SU-DHL-6 (cell line): ENCODE measurements at regions not wholly inside any gene's neighbourhood (a gene's known extent, or its start where the extent isn't known, plus 50 kb on each side); places are given as distances from the start of the nearest gene placed in this dataset.

ENCODE experiments used
- H2AFZ ChIP-seq: fragments of 200-600 bp; sonication (generic); 2 replicates; pipeline ENCODE4 v1.6.1; 2014; ENCODE audit warnings: low read depth, mild to moderate bottlenecking, moderate library complexity, mixed read lengths, antibody characterized with exemption, low read length; ENCODE audit not compliant: severe bottlenecking
- H3F3A ChIP-seq: fragments of 200-600 bp; shearing (Covaris generic); 2 replicates; pipeline ENCODE4 v1.6.0; 2016; ENCODE audit warnings: antibody characterized with exemption, mild to moderate bottlenecking; ENCODE audit not compliant: insufficient read depth
- H3K27ac ChIP-seq: fragments of 200-600 bp; sonication (generic); 2 replicates; pipeline ENCODE4 v1.5.1; 2016; ENCODE audit warnings: low read depth, mild to moderate bottlenecking, low read length, moderate library complexity, mixed read lengths
- H3K27me3 ChIP-seq: fragments of 200-600 bp; sonication (generic), shearing (Covaris generic); 2 replicates; pipeline ENCODE4 v1.6.0; 2014; ENCODE audit warnings: mild to moderate bottlenecking, low read length
- H3K36me3 ChIP-seq: fragments of 200-600 bp; sonication (generic); 2 replicates; pipeline ENCODE4 v1.6.1; 2014; ENCODE audit warnings: mild to moderate bottlenecking, low read length, mixed read lengths
- H3K4me2 ChIP-seq: fragments of 300-600, 200-600 bp; shearing (Covaris generic), sonication (generic); 2 replicates; pipeline ENCODE4 v1.6.0; 2014; ENCODE audit warnings: low read length, low read depth, mild to moderate bottlenecking; ENCODE audit not compliant: poor library complexity, severe bottlenecking
- H3K4me3 ChIP-seq: fragments of 200-600 bp; sonication (generic); 2 replicates; pipeline ENCODE4 v1.5.1; 2014; ENCODE audit warnings: antibody characterized with exemption, low read length, mild to moderate bottlenecking, mixed read lengths; ENCODE audit not compliant: insufficient read depth, poor library complexity, severe bottlenecking
- H3K79me2 ChIP-seq: fragments of 200-600 bp; sonication (generic); 2 replicates; pipeline ENCODE4 v1.6.1; 2014; ENCODE audit warnings: mild to moderate bottlenecking, low read length, moderate library complexity; ENCODE audit not compliant: insufficient read depth
- H3K9ac ChIP-seq: fragments of 200-600 bp; sonication (generic); 2 replicates; pipeline ENCODE4 v1.7.0; 2014; ENCODE audit warnings: mild to moderate bottlenecking, low read length
- H3K9me2 ChIP-seq: fragments of 200-600 bp; sonication (generic); replicated peaks from 2 replicates; pipeline ENCODE4 v1.6.1; 2014; ENCODE audit warnings: low read length; ENCODE audit not compliant: insufficient read depth
- H3K9me3 ChIP-seq: fragments of 200-600 bp; sonication (generic); 2 replicates; pipeline ENCODE4 v1.6.1; 2014; ENCODE audit warnings: low read length, mixed read lengths; ENCODE audit not compliant: insufficient read depth
- H4K20me1 ChIP-seq: fragments of 200-600 bp; sonication (generic); 2 replicates; pipeline ENCODE4 v1.6.1; 2014; ENCODE audit warnings: low read depth, mild to moderate bottlenecking, antibody characterized with exemption, low read length, moderate library complexity, mixed read lengths
- EZH2phosphoT487 ChIP-seq: fragments of 200-600 bp; sonication (generic), shearing (Covaris generic); conservative IDR thresholded peaks from 2 replicates; pipeline ENCODE4 v1.6.1; 2018; ENCODE audit warnings: mild to moderate bottlenecking, antibody characterized with exemption, low read length, moderate library complexity, mixed read lengths
- TF ChIP-seq, protein P1 (sequence below): fragments of 200-600 bp; sonication (generic); IDR thresholded peaks from one replicate; pipeline ENCODE4 v1.5.1; 2017; ENCODE audit warnings: antibody characterized with exemption, mild to moderate bottlenecking, low read length, moderate library complexity; ENCODE audit not compliant: insufficient read depth, poor library complexity, severe bottlenecking

DNA sequence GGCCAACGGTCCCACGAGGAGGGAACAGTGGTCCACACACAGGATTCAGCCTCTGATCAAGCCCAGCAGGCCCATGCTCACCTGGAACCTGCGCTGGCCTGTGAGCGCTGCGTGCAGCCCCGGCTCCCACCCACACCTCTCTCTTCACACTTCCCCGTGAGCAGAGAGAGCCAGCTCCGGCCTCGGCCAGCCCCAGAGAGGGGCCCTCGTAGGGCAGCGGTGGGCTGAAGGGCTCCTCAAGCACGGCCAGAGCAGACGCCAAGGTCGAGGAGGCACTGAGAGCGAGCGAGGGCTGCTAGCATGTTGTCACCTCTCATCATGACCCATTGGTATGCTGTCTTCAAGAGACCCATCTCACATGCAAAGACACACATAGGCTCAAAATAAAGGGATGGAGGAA, 83.0 kb upstream of the FMR1 start:
- no peaks in the 10 kb centered on the region for H3K27me3 ChIP-seq
- no peak overlapping the region for H3K4me2 ChIP-seq
- no peaks in the 10 kb centered on the region for H3K79me2 ChIP-seq
- no peak overlapping the region for H3K27ac ChIP-seq
- no peak overlapping the region for H3K4me3 ChIP-seq
- TF ChIP-seq EZH2phosphoT487 = no peak
- TF ChIP-seq, protein P1, sequence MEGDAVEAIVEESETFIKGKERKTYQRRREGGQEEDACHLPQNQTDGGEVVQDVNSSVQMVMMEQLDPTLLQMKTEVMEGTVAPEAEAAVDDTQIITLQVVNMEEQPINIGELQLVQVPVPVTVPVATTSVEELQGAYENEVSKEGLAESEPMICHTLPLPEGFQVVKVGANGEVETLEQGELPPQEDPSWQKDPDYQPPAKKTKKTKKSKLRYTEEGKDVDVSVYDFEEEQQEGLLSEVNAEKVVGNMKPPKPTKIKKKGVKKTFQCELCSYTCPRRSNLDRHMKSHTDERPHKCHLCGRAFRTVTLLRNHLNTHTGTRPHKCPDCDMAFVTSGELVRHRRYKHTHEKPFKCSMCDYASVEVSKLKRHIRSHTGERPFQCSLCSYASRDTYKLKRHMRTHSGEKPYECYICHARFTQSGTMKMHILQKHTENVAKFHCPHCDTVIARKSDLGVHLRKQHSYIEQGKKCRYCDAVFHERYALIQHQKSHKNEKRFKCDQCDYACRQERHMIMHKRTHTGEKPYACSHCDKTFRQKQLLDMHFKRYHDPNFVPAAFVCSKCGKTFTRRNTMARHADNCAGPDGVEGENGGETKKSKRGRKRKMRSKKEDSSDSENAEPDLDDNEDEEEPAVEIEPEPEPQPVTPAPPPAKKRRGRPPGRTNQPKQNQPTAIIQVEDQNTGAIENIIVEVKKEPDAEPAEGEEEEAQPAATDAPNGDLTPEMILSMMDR = no peak
- no peaks in the 10 kb centered on the region for H4K20me1 ChIP-seq
- no peak overlapping the region for H3K9ac ChIP-seq
- H2AFZ ChIP-seq = no peak overlapping the region
- H3K9me3 ChIP-seq = no peaks in the 10 kb centered on the region
- no peaks in the 10 kb centered on the region for H3K9me2 ChIP-seq
- no peaks in the 10 kb centered on the region for H3F3A ChIP-seq
- no peaks in the 10 kb centered on the region for H3K36me3 ChIP-seq

DNA sequence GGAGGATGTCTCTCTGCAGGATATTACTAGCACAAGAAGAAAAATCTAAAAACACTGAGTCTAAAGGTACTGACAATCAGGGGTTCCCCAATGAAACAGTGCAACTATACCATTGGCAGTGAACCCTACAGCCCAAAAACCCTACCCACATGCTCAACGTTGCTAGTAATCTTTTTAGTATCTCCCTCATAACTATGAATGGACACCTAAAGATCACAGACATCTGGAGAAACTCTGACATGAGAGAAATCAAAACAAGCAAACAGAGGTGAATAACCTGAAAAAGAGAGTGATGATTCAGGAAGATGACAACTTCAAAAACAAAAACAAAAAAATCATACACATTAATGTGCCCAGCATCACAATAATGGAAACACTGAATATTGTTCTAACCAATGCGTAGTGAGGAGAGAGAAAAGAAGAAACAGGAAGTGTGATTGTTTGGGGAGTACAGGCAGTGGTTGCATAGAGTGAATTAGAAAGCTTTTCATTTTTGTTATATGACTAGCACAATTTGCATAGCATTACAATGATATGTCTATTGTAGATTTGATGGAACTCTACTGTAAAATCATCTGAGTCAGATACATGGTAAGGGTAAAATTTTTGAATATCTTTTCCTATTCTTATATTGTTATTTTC, 78.9 kb upstream of the FMR1 start:
- H3K27ac ChIP-seq = no peak overlapping the region
- H3K9me2 ChIP-seq = no peaks in the 10 kb centered on the region
- TF ChIP-seq EZH2phosphoT487 = no peak
- TF ChIP-seq, protein P1 = no peak
- H2AFZ ChIP-seq = no peak overlapping the region
- no peak overlapping the region for H3K4me2 ChIP-seq
- no peaks in the 10 kb centered on the region for H4K20me1 ChIP-seq
- H3K9me3 ChIP-seq = no peaks in the 10 kb centered on the region
- no peaks in the 10 kb centered on the region for H3F3A ChIP-seq
- H3K79me2 ChIP-seq = no peaks in the 10 kb centered on the region
- H3K9ac ChIP-seq = no peak overlapping the region
- no peak overlapping the region for H3K4me3 ChIP-seq
- no peaks in the 10 kb centered on the region for H3K36me3 ChIP-seq
- no peaks in the 10 kb centered on the region for H3K27me3 ChIP-seq

DNA sequence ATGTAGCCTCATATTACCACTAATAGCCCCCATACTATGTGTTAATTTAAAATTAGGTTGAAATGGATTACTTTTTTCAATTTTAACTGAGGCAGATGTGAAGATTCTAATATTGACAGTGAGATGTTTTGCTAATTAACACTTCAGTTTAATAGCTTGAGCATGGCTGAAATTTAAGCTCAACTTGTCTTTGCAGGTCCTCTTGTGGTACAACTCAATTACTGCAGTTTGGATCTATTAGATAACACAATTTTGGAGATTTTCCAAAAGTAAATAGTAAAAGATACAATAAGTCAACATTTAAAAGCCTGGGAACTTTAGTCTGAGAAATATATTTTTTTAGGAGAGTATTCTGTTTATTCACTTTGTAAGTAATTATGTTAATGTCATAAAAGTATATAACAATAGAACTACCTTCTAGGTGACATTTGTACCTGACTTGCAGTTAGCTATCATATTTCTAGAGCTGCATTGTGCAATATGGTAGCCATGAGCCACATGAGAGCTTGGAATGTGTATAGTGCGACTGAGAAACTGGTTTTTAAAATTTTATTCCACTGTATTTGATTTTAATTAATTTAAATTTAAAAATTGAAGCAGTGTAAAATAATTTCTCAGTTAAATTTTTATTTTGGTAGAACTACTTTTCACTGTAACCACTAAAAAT, 73.1 kb upstream of the FMR1 start:
- H3K36me3 ChIP-seq = no peaks in the 10 kb centered on the region
- no peaks in the 10 kb centered on the region for H4K20me1 ChIP-seq
- no peaks in the 10 kb centered on the region for H3K79me2 ChIP-seq
- no peaks in the 10 kb centered on the region for H3F3A ChIP-seq
- no peak overlapping the region for H3K9ac ChIP-seq
- no peaks in the 10 kb centered on the region for H3K9me3 ChIP-seq
- no peak overlapping the region for H3K27ac ChIP-seq
- no peak overlapping the region for H3K4me2 ChIP-seq
- no peaks in the 10 kb centered on the region for H3K9me2 ChIP-seq
- no peaks in the 10 kb centered on the region for H3K27me3 ChIP-seq
- H3K4me3 ChIP-seq = no peak overlapping the region
- TF ChIP-seq, protein P1 = no peak
- TF ChIP-seq EZH2phosphoT487 = no peak
- H2AFZ ChIP-seq = no peak overlapping the region
